HL-60 (cell line): ENCODE measurements at regions not wholly inside any gene's neighbourhood (a gene's known extent, or its start where the extent isn't known, plus 50 kb on each side); places are given as distances from the start of the nearest gene placed in this dataset.

ENCODE experiments used
- DNase-seq, 2 experiments: peaks; one replicate each; pipeline ENCODE4 v3.0.0-alpha.2; 2010 to 2020; ENCODE audit warnings: low read depth in 1 of 2, low spot score in 1 of 2
- H3K27ac ChIP-seq: fragments of 250-450 bp; sonication (Bioruptor Pico); replicated peaks from 2 replicates; pipeline ENCODE4 v1.5.1; 2020; ENCODE audit warnings: mild to moderate bottlenecking, moderate library complexity
- H3K27me3 ChIP-seq: fragments of 250-450 bp; sonication (Bioruptor Pico); 2 replicates; pipeline ENCODE4 v1.5.1; 2021; ENCODE audit warnings: mild to moderate bottlenecking, moderate library complexity; ENCODE audit not compliant: insufficient read depth, poor library complexity, severe bottlenecking
- H3K4me3 ChIP-seq: replicated peaks from 2 replicates; pipeline ENCODE4 v1.5.1; 2011; ENCODE audit warnings: mild to moderate bottlenecking, control low read depth, low read length; ENCODE audit not compliant: insufficient read depth
- CTCF ChIP-seq: IDR thresholded peaks from one replicate; pipeline ENCODE4 v1.5.1; 2011; ENCODE audit warnings: low read length, control low read depth, inconsistent platforms; ENCODE audit not compliant: insufficient read depth
- GABPA ChIP-seq: IDR thresholded peaks from 2 replicates; pipeline ENCODE4 v1.6.1; 2012; ENCODE audit warnings: low read depth
- POLR2AphosphoS5 ChIP-seq: IDR thresholded peaks from 2 replicates; pipeline ENCODE4 v1.6.1; 2012; ENCODE audit warnings: low read depth
- REST ChIP-seq: IDR thresholded peaks from 2 replicates; pipeline ENCODE4 v1.6.1; 2012; ENCODE audit warnings: low read depth; ENCODE audit not compliant: insufficient replicate concordance
- SPI1 ChIP-seq: IDR thresholded peaks from 2 replicates; pipeline ENCODE4 v1.6.1; 2012; ENCODE audit warnings: low read depth, mild to moderate bottlenecking, borderline replicate concordance

GRCh38 chr10:78332657-78333056 lies 299.0 kb downstream of the RPS24 start:
- Histone ChIP-seq H3K27ac (no peak overlapping the region), H3K4me3 (no peak overlapping the region), H3K27me3 (no peaks in the 10 kb centered on the region)
- DNase-seq: no peak
- TF ChIP-seq GABPA (no peak), POLR2AphosphoS5 (no peak), CTCF (no peak), SPI1 (no peak), REST (no peak)

- Histone ChIP-seq H3K27me3 (no peaks in the 10 kb centered on the region), H3K27ac (no peak overlapping the region), H3K4me3 (no peak overlapping the region)
- no peak for TF ChIP-seq GABPA
- no peak for TF ChIP-seq CTCF
- no peak for TF ChIP-seq POLR2AphosphoS5
- TF ChIP-seq REST: no peak
- no peak for TF ChIP-seq SPI1
- no peak for DNase-seq
Measured at GRCh38 chr10:78333362-78334143, 299.9 kb downstream of the RPS24 start.

DNA sequence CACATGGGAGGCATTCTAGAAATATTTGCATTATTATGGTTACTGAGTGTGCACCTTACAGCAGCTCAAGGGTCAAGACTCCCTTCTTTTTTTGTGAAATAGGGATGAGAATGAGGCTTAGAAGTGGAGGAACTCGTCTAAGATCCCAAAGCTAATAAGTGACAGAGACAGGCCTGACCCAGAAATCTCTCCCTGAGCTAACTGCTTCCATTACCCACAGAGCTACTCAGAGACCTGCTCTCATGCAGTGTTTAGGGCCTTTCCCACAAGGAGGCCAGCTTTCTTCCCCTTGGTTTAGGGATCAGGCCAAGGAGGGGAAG lies 301.7 kb downstream of the RPS24 start:
- no peak overlapping the region for H3K27ac ChIP-seq
- TF ChIP-seq REST (no peak), CTCF (no peak), SPI1 (no peak), GABPA (no peak), POLR2AphosphoS5 (no peak)
- no peak for DNase-seq
- no peak overlapping the region for H3K4me3 ChIP-seq
- no peaks in the 10 kb centered on the region for H3K27me3 ChIP-seq
